ENCODE measurements at regions not wholly inside any gene's neighbourhood (a gene's known extent, or its start where the extent isn't known, plus 50 kb on each side); places are given as distances from the start of the nearest gene placed in this dataset.
"Not testable (repeated sequence)": the region's sequence is repeated elsewhere in the genome, so short reads cannot be mapped to it uniquely, and the experiment has no call there.

DNA sequence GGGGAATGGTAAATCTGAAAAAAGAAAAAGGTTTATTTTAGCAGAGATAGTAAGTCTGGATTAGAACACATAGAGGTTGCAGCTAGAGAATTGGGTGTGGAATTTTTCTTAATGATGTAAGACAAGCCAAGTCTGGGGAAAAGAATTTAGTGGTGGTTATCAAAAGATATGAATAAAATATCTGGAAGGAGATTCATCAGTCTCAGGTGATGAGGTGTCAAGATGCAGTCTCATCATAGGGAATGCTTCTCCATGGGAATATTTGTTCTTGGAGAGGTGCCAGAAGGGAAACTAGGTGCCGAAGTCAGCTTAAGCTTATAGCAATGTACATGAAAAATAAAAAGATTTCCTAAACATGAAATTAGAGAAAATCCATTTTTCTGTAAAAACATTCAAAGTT, 504.1 kb upstream of the NR3C2 start:
- no peak for DNase-seq

GRCh38 chr4:148944839-148945219, 502.6 kb upstream of the NR3C2 start:
- no peak for DNase-seq

GRCh38 chr4:148944136-148944838, 502.1 kb upstream of the NR3C2 start:
- DNase-seq = no peak

- DNase-seq = no peak
Measured at GRCh38 chr4:148934926-148935578, 492.8 kb upstream of the NR3C2 start.

DNA sequence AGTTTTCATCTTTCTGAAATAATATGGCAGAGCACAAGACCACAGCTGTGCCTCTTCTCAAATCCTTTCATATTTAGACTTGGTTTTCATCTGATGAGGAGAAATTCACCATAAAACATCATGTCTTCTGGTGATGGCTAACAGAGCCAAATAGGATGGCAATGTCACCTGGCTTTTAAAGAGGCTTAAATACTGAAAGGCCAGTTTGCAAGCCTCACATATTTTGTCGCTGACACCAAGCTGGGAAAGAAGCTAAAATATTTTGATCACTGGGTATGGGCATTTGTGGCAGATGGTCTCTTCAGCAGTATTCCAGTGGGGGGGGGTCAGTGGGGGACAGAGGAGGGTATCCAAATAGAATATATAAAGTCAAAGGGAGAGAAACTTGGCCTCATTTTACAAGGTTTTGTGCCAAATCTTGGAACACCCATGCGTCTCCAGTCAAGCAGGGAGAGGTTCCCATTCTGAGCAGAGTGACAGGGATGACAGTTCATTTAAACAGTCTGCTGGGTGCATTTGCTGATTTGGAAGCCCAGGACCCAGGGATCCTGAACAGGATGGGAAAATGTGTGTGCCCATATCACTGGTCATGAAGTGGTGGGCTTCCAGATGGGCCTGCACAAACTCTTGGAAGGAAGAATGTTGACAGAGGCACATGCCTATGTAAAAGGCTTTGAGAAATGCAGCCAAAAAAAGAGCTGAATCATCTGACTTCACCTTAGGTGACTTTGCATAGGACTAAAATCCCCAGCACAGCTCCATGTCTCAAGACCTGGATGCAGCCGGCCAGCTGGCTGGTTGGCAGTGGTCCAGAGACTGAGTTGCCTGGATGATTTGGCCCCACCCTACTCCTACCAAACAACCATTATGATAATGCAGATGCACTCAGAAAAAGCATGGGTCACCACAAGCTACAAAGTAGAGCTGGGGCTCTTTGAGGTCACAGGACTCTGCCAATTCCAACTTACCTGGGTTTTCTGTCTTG, 484.4 kb upstream of the NR3C2 start:
- no peak for DNase-seq

DNA sequence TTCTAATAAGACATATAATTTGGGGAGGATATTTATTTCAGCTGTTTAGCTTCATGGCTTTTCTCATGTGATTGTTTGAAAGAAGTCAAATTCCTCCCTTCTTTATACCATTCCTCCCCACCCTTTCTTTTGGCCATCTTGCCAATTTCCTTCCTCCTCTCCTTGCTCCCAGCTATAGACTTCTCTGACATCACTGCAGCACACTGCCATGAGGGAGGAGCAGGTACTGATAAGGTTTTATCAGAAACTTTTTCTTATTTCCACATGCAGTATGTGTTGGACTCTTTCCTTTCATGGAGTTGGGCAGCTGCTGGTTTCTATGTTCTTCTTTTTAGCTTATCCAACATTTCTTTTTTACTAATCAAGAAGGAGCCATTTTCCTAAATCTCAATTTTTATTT, 481.7 kb upstream of the NR3C2 start:
- no peak for DNase-seq

- no peak for DNase-seq
Measured at GRCh38 chr4:148922497-148922896, 480.3 kb upstream of the NR3C2 start.

DNA sequence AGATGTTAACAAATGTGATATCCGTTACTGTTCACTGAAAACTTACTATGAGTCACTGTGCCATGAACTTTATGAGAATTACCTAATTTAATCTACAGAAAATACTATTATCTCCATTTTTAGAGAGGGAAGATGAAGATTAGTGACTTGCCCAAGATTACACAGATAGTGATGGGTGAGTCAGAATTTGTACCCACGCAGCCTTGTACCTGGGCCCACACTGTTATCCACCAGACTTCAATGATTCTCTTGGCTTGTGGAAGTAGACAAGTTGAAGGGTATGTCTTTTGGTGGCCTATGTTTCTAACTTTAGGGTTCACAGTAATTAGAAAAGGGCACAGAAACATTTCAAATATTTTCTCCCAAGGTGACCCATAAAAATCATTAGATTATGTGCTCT, 472.5 kb upstream of the NR3C2 start:
- no peak for DNase-seq

GRCh38 chr4:148914301-148914700, 472.1 kb upstream of the NR3C2 start:
- no peak for DNase-seq

DNA sequence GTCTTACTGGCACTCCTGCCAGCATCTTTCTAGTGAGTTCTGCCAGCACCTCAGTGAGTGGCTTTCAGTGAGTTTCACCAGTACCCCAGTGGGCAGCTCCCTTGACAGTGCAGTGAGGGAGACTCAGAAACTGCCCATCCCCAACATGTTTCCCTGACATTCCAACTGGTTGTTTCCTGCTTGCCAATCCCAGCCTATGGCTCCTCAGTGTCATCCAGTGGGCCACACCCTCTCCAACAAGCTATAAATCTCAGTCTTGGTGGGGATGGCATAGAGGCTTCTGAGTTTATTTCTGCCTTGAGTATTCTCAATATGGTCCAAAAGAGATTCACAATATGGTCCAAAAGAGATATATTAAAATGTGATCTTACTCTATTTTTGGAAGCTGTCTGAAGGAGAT, 461.2 kb upstream of the NR3C2 start:
- DNase-seq = no peak

DNA sequence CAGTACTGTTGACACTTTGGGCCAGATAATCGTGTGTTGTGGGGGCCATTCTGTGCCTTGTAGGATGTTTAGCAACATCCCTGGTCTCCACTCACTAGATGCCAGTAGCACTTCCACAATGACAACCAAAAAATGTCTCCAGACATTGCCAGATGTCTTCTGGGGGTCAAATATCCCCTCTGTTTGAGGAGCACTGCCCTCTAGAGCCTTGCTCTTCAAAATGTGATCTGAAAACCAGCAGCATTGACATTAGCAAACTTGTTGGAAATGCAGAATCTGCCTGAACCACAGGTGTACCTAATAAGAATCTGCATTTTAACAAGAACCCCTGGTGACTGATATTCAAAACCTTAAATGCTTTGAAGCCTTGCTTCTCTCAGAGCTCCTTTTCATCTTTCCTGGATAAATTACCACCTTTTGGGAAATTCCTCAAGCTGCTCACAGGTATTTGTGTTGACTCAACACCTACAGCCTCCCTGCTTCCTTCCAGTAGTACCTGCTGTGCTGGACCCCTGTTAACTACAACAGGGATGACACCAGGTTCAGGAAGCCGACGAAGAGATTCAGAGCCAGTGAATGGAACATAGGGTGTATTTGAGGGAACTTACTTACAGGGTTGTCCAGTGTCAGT, 459.0 kb upstream of the NR3C2 start:
- DNase-seq = no peak

- not testable (repeated sequence) for DNase-seq
Measured at GRCh38 chr4:148898139-148898538, 455.9 kb upstream of the NR3C2 start.

DNA sequence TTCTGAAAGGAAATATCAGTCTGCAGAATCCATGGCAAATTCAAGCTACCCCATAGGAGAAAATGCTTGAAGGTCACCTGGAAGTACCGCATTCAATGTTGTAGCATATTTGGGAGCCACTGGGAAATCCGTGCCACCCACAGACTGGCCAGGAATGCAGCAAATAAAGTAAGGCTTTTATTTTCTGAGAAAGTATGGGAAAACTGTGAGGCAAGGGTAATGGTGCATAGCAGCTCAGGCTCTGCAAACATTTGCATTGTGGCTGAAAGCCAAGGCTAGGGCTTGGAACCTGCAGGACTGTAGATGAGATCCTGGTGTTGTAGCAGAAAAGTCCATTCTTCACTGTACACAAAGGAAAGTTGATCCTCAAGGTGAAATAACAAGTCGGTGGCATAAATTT, 450.9 kb upstream of the NR3C2 start:
- DNase-seq = no peak

- DNase-seq = no peak
Measured at GRCh38 chr4:148883891-148884290, 441.7 kb upstream of the NR3C2 start.

DNA sequence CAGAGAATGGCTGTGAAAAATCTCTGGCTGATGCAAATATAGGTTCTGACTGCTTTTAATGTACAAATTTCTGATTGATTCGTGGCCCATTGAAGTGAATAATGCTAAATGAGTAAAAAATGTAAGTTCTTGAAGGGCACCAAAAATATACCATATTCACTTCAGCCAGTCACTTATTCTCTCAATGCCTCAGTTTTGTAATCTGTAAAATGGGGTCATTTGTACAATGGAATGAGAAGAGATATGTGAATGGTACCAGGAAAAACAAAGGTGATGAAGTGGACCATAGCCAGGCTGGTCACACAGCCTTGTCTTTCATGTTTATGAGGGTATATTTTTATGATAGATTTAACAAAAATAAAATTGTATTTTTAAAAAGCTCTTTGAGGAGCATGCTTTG, 441.2 kb upstream of the NR3C2 start:
- no peak for DNase-seq

DNA sequence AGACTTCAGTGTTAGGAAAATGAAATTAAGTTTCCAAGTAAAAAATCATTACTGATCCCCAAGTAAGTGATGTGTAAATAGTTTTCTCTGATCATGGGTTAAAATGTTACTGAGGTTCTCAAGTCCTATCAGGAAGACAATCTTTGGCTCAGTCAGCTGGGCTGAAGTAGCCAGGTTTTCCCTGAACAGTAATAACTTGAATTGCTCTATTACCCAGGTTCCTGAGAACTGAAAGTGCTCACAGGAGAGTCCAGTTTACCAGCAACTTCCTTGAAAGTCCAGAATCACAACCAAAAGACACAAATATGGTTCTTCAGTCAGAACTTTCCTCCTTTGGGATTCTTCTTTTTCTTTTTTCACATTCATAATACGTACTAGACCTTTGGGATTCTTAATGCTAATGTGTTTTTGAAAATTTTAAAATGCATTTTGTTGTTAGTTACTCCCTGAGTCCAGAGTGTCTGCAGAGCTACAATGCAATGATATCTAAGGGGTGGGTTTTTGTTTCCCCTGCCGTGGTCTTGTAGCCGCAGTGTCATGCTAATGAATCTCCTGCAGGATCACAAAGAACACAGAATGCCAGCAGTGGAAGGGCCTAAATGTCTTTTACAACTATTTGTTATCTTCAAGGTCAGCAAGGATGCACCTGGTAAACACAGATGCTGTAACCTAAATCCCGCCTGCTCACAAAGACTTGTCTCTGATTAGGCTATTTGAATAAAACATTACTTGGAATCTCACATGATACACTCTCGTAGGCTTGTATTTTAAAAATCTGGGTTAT, 439.8 kb upstream of the NR3C2 start:
- DNase-seq = no peak

DNA sequence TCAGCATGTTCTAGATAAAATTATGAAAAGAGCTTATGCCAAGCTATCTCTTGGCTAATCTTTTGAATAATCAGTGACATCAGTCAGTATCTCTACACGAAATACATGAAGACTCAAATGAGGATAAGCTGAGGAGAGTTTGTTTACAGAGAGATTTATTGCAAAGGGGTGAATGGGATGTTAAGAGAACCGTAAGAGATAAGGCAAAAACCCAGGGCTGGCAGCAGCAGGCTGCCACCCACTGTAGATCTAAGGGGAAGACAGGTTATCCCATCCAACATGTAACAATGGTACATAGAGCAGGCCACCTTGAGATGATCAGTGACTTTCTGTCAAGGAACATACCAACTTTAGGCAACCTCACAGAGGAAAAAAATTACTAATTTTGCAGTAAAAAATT, 432.1 kb upstream of the NR3C2 start:
- no peak for DNase-seq

DNA sequence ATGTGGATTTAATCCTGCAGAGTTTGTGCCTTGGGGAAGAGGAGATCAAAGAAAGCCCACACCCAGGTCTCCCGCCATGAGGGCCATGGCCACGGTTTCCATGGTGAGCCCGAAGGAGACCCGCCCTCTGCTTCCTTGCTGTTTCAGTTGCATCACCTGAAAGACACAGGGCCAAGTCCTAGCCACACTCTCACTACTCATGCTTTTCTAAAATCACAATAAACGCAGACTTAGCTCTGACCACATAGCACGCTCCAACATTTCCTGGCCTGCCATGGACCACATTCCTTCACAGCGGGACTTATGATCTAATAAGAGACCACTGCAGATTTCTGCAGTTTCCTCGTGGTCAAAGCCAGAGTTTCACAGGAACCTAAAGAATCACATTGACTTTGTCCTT, 426.0 kb upstream of the NR3C2 start:
- DNase-seq = no peak

DNA sequence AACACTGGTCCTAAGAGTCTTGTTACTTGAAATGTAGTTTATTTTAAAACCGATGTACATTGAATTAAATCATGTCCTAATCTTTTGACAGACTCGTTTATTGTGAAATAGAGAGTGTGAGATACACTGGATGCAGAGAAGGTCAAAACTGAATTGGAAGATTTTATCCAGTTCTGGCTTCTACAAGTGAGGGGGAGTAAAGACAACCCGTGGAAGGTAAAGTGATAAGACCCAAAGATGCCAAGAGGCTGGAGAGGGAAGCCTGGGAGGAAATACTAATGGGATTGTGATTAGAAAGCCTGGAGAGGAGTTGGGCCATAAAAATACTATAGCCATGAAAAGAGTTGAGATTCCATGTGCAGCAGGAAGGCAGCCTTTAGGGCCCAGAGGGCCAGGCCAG, 424.5 kb upstream of the NR3C2 start:
- no peak for DNase-seq

GRCh38 chr4:148857973-148858534, 415.8 kb upstream of the NR3C2 start:
- no peak for DNase-seq

- no peak for DNase-seq
Measured at GRCh38 chr4:148857239-148857972, 415.2 kb upstream of the NR3C2 start.

All from suppressor macrophage treated with lipopolysaccharide for 1 hour (primary cell).